ENCODE measurements at regions not wholly inside any gene's neighbourhood (a gene's known extent, or its start where the extent isn't known, plus 50 kb on each side); places are given as distances from the start of the nearest gene placed in this dataset.

DNA sequence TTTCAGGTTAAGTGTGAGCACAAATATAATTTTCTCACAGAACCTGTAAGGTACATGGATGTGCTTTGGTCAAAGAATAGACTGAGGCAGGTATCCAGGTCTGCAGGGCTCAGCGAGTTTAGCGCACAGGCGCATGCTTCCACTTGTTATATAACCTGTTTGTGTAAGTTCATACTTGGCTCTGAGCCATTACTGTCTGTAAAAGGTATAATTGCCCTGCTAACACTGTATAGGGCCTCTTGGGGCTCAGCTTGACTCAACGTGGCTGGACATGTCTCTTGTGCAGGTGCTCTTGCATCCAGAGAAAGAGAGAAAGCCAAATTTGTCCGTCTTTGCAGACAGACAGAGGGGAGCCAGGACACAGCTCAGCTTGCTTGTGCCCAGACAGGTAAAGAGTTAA, 759.6 kb downstream of the MTRR start:
- TF ChIP-seq, protein P1, sequence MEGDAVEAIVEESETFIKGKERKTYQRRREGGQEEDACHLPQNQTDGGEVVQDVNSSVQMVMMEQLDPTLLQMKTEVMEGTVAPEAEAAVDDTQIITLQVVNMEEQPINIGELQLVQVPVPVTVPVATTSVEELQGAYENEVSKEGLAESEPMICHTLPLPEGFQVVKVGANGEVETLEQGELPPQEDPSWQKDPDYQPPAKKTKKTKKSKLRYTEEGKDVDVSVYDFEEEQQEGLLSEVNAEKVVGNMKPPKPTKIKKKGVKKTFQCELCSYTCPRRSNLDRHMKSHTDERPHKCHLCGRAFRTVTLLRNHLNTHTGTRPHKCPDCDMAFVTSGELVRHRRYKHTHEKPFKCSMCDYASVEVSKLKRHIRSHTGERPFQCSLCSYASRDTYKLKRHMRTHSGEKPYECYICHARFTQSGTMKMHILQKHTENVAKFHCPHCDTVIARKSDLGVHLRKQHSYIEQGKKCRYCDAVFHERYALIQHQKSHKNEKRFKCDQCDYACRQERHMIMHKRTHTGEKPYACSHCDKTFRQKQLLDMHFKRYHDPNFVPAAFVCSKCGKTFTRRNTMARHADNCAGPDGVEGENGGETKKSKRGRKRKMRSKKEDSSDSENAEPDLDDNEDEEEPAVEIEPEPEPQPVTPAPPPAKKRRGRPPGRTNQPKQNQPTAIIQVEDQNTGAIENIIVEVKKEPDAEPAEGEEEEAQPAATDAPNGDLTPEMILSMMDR (IDR thresholded peaks at IDR 0.05; ENCODE audit: control extremely low read depth in 1 of 3, insufficient read depth in 1 of 3, low read depth in 1 of 3, low read length in 3 of 3): no peak
- TF ChIP-seq CEBPB (IDR thresholded peaks at IDR 0.05; ENCODE audit: low read depth, low read length) (no peak), TAF1 (IDR thresholded peaks at IDR 0.05; ENCODE audit: low read depth, low read length) (no peak), CREB1 (IDR thresholded peaks at IDR 0.05) (no peak), SIRT6 (IDR thresholded peaks at IDR 0.05; ENCODE audit: low read length) (no peak), ZNF274 (IDR thresholded peaks at IDR 0.05; ENCODE audit: borderline replicate concordance, extremely low read depth, low read length) (no peak), KDM1A (IDR thresholded peaks at IDR 0.05; ENCODE audit: borderline replicate concordance, low read length) (no peak), EGR1 (IDR thresholded peaks at IDR 0.05; ENCODE audit: borderline replicate concordance, low read depth, low read length) (no peak), MAFK (IDR thresholded peaks at IDR 0.05; ENCODE audit: low read depth, low read length) (no peak), RXRA (IDR thresholded peaks at IDR 0.05; ENCODE audit: insufficient read depth, low read depth, low read length) (no peak), RAD21 (IDR thresholded peaks at IDR 0.05 in 1 of 2, conservative IDR thresholded peaks at IDR 0.05 in 1 of 2; ENCODE audit: low read depth in 2 of 2, low read length in 2 of 2) (no peak), SAP30 (IDR thresholded peaks at IDR 0.05; ENCODE audit: insufficient read depth, insufficient replicate concordance, low read length) (no peak)
- TF ChIP-seq, protein P2, sequence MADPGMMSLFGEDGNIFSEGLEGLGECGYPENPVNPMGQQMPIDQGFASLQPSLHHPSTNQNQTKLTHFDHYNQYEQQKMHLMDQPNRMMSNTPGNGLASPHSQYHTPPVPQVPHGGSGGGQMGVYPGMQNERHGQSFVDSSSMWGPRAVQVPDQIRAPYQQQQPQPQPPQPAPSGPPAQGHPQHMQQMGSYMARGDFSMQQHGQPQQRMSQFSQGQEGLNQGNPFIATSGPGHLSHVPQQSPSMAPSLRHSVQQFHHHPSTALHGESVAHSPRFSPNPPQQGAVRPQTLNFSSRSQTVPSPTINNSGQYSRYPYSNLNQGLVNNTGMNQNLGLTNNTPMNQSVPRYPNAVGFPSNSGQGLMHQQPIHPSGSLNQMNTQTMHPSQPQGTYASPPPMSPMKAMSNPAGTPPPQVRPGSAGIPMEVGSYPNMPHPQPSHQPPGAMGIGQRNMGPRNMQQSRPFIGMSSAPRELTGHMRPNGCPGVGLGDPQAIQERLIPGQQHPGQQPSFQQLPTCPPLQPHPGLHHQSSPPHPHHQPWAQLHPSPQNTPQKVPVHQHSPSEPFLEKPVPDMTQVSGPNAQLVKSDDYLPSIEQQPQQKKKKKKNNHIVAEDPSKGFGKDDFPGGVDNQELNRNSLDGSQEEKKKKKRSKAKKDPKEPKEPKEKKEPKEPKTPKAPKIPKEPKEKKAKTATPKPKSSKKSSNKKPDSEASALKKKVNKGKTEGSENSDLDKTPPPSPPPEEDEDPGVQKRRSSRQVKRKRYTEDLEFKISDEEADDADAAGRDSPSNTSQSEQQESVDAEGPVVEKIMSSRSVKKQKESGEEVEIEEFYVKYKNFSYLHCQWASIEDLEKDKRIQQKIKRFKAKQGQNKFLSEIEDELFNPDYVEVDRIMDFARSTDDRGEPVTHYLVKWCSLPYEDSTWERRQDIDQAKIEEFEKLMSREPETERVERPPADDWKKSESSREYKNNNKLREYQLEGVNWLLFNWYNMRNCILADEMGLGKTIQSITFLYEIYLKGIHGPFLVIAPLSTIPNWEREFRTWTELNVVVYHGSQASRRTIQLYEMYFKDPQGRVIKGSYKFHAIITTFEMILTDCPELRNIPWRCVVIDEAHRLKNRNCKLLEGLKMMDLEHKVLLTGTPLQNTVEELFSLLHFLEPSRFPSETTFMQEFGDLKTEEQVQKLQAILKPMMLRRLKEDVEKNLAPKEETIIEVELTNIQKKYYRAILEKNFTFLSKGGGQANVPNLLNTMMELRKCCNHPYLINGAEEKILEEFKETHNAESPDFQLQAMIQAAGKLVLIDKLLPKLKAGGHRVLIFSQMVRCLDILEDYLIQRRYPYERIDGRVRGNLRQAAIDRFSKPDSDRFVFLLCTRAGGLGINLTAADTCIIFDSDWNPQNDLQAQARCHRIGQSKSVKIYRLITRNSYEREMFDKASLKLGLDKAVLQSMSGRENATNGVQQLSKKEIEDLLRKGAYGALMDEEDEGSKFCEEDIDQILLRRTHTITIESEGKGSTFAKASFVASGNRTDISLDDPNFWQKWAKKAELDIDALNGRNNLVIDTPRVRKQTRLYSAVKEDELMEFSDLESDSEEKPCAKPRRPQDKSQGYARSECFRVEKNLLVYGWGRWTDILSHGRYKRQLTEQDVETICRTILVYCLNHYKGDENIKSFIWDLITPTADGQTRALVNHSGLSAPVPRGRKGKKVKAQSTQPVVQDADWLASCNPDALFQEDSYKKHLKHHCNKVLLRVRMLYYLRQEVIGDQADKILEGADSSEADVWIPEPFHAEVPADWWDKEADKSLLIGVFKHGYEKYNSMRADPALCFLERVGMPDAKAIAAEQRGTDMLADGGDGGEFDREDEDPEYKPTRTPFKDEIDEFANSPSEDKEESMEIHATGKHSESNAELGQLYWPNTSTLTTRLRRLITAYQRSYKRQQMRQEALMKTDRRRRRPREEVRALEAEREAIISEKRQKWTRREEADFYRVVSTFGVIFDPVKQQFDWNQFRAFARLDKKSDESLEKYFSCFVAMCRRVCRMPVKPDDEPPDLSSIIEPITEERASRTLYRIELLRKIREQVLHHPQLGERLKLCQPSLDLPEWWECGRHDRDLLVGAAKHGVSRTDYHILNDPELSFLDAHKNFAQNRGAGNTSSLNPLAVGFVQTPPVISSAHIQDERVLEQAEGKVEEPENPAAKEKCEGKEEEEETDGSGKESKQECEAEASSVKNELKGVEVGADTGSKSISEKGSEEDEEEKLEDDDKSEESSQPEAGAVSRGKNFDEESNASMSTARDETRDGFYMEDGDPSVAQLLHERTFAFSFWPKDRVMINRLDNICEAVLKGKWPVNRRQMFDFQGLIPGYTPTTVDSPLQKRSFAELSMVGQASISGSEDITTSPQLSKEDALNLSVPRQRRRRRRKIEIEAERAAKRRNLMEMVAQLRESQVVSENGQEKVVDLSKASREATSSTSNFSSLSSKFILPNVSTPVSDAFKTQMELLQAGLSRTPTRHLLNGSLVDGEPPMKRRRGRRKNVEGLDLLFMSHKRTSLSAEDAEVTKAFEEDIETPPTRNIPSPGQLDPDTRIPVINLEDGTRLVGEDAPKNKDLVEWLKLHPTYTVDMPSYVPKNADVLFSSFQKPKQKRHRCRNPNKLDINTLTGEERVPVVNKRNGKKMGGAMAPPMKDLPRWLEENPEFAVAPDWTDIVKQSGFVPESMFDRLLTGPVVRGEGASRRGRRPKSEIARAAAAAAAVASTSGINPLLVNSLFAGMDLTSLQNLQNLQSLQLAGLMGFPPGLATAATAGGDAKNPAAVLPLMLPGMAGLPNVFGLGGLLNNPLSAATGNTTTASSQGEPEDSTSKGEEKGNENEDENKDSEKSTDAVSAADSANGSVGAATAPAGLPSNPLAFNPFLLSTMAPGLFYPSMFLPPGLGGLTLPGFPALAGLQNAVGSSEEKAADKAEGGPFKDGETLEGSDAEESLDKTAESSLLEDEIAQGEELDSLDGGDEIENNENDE (IDR thresholded peaks at IDR 0.05; ENCODE audit: insufficient replicate concordance, low read length): no peak

Measured in H1 (cell line).